CD8-positive, alpha-beta memory T cell (primary cell): ENCODE measurements at regions not wholly inside any gene's neighbourhood (a gene's known extent, or its start where the extent isn't known, plus 50 kb on each side); places are given as distances from the start of the nearest gene placed in this dataset.

Experiments used
- CTCF ChIA-PET: fragments of 350-600 bp; sonication (Branson Sonifier 250); formaldehyde crosslinking; loops from one replicate; lab custom pipeline; 2021; ENCODE audit warnings: antibody characterized with exemption; lab: Charles Lee
- POLR2A ChIA-PET: fragments of 350-600 bp; sonication (Branson Sonifier 250); formaldehyde crosslinking; loops from one replicate; lab custom pipeline; 2021; ENCODE audit warnings: antibody characterized with exemption; lab: Charles Lee
- DNase-seq, 5 donors: peaks; one replicate each; pipeline versions ENCODE4 v3.0.0 to v3.0.0-alpha.2; 2020 to 2022; ENCODE audit warnings: mixed read lengths in 1 of 5
- H3K27ac ChIP-seq: one replicate; pipeline ENCODE4 v1.7.0; 2013; ENCODE audit warnings: low read depth, mild to moderate bottlenecking, low read length, moderate library complexity
- H3K27me3 ChIP-seq: 2 replicates; pipeline ENCODE4 v1.7.0; 2013; ENCODE audit warnings: low read length, mild to moderate bottlenecking; ENCODE audit not compliant: insufficient read depth, poor library complexity, severe bottlenecking
- H3K36me3 ChIP-seq: 2 replicates; pipeline ENCODE4 v1.7.0; 2013; ENCODE audit warnings: mild to moderate bottlenecking, low read length, moderate library complexity; ENCODE audit not compliant: insufficient read depth
- H3K4me1 ChIP-seq: 2 replicates; pipeline ENCODE4 v1.7.0; 2013; ENCODE audit warnings: mild to moderate bottlenecking, low read length, moderate library complexity; ENCODE audit not compliant: insufficient read depth
- H3K4me3 ChIP-seq: 2 replicates; pipeline ENCODE4 v1.7.0; 2013; ENCODE audit warnings: mild to moderate bottlenecking, low read length
- H3K9me3 ChIP-seq: 2 replicates; pipeline ENCODE4 v1.7.0; 2013; ENCODE audit warnings: mild to moderate bottlenecking, low read length
- H3K27ac Mint-ChIP-seq, 8 donors: one replicate each; pipeline ENCODE4 v1.8.0; 2020 to 2021; ENCODE audit warnings: mixed read lengths in 8 of 8, mild to moderate bottlenecking in 6 of 8, inconsistent platforms in 3 of 8, moderate library complexity in 3 of 8
- H3K27me3 Mint-ChIP-seq, 2 donors: one replicate each; pipeline ENCODE4 v1.8.0; 2020 to 2021; ENCODE audit warnings: mixed read lengths in 2 of 2, mild to moderate bottlenecking in 1 of 2, moderate library complexity in 1 of 2
- H3K36me3 Mint-ChIP-seq, 3 donors: one replicate each; pipeline ENCODE4 v1.8.0; 2020 to 2021; ENCODE audit warnings: mixed read lengths in 3 of 3, inconsistent platforms in 1 of 3, mild to moderate bottlenecking in 1 of 3
- H3K4me1 Mint-ChIP-seq, 3 donors: one replicate each; pipeline ENCODE4 v1.8.0; 2020 to 2021; ENCODE audit warnings: mixed read lengths in 3 of 3, inconsistent platforms in 1 of 3, mild to moderate bottlenecking in 1 of 3
- H3K4me3 Mint-ChIP-seq, 7 donors: one replicate each; pipeline ENCODE4 v1.8.0; 2020 to 2021; ENCODE audit warnings: mixed read lengths in 7 of 7, mild to moderate bottlenecking in 6 of 7, moderate library complexity in 4 of 7, inconsistent platforms in 2 of 7
- H3K9me3 Mint-ChIP-seq, 5 donors: one replicate each; pipeline ENCODE4 v1.8.0; 2020 to 2022; ENCODE audit warnings: mixed read lengths in 5 of 5, mild to moderate bottlenecking in 3 of 5, moderate library complexity in 2 of 5, inconsistent platforms in 1 of 5

DNA sequence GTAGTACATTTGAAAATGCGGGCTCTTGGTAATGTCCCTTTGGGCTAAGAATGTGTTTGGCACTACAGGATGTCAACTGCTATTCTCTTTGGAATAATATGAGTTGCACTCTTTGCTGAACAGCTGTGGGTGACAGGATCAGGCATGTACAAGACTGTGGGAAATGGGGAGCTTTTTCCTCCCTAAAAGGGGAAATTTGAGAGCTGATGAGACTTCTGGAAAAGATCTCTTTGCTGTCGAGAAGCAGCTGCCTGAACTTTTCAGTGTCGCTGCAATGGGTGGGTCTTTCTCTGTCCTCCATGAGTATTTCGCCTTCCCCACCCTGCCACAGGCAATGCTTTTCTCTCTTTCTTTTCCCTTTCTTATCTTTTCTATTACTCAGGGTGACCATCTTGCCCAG is 762.2 kb upstream of the GCFC2 start:
- Histone ChIP-seq H3K4me1 (no peaks in the 10 kb centered on the region), H3K4me3 (no peak overlapping the region), H3K27me3 (no peaks in the 10 kb centered on the region), H3K9me3 (no peaks in the 10 kb centered on the region), H3K36me3 (no peaks in the 10 kb centered on the region), H3K27ac (no peak overlapping the region)
- no peaks in the 10 kb centered on the region for H3K36me3 Mint-ChIP-seq
- peaks cover 0 to 17% (median 9%) of the 10 kb centered on the region in 5 donors for H3K9me3 Mint-ChIP-seq
- CTCF ChIA-PET = no interaction called here
- H3K27me3 Mint-ChIP-seq = no peaks in the 10 kb centered on the region
- POLR2A ChIA-PET = no interaction called here
- no peak overlapping the region for H3K27ac Mint-ChIP-seq
- H3K4me1 Mint-ChIP-seq = no peaks in the 10 kb centered on the region
- H3K4me3 Mint-ChIP-seq = no peak overlapping the region
- DNase-seq = no peak

DNA sequence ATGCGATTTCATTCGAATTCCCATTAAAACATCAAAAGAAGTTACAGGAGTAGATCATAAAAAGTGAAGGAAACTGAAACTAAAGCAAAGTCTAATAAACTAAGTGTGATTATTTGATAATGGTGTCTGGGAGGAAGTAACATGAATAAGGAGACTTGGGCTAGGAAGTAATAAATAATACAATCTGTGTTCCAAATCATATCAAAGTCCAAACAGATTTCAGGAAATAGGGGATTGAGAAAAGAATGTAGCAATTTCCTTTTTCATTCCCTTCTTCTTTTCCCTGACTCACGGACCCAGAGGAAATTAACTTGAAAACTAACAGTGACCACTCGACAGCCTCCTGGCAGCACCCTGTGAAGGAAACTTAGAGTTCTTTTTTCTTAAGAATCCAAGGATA is 758.4 kb upstream of the GCFC2 start:
- H3K9me3 ChIP-seq = no peaks in the 10 kb centered on the region
- no peaks in the 10 kb centered on the region for H3K4me1 Mint-ChIP-seq
- H3K27ac ChIP-seq = no peak overlapping the region
- POLR2A ChIA-PET = no interaction called here
- H3K4me3 ChIP-seq = no peak overlapping the region
- H3K36me3 Mint-ChIP-seq = no peaks in the 10 kb centered on the region
- no peak overlapping the region for H3K4me3 Mint-ChIP-seq
- no peaks in the 10 kb centered on the region for H3K36me3 ChIP-seq
- peaks cover 0 to 25% (median 9%) of the 10 kb centered on the region in 5 donors for H3K9me3 Mint-ChIP-seq
- DNase-seq = no peak
- H3K4me1 ChIP-seq = no peaks in the 10 kb centered on the region
- no peaks in the 10 kb centered on the region for H3K27me3 ChIP-seq
- H3K27ac Mint-ChIP-seq = no peak overlapping the region
- CTCF ChIA-PET = no interaction called here
- no peaks in the 10 kb centered on the region for H3K27me3 Mint-ChIP-seq

DNA sequence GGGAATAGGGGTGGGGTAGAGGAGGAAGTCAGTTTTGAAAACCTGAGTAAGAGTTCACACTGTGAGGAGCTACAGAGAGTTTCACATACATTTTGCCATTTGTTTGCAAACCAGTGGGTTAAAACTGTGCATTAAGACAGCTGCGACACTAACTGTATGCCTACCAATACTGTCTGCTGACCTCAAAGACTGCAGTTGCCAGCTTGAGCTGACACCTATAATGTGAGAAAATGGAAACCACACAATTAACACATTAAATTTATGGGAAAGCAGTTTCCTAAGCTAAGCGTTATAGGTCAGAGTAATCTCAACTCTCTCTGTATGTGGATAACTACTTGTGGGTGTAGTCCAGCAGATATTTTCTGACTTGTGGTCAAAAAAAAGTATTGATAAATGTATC is 756.6 kb upstream of the GCFC2 start:
- H3K4me1 ChIP-seq = no peaks in the 10 kb centered on the region
- POLR2A ChIA-PET = no interaction called here
- H3K27me3 ChIP-seq = no peaks in the 10 kb centered on the region
- Mint-ChIP-seq H3K27me3 (no peaks in the 10 kb centered on the region), H3K36me3 (no peaks in the 10 kb centered on the region), H3K4me3 (no peak overlapping the region), H3K9me3 (peaks cover 3 to 26% (median 9%) of the 10 kb centered on the region in 5 donors), H3K4me1 (no peaks in the 10 kb centered on the region), H3K27ac (no peak overlapping the region)
- H3K4me3 ChIP-seq = no peak overlapping the region
- DNase-seq = no peak
- H3K9me3 ChIP-seq = no peaks in the 10 kb centered on the region
- H3K27ac ChIP-seq = no peak overlapping the region
- H3K36me3 ChIP-seq = no peaks in the 10 kb centered on the region
- CTCF ChIA-PET = no interaction called here

DNA sequence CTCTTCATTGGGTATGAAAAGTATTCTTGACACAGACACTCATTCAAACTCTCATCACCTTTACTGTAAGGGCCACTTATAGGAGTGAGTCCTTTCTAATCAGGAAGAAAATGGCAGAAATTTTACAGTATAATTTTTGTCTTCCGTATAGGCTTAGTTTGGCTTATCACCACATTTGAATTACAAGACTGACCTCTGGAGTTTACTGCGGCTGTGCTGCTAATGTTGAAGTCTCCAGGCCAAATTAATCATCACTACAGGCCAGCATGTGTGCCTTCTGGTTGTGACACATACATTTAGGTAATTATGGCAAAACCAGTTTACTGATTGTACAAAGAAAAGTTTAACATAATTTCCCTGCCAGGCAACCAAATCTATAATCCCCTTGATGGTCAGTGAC is 753.6 kb upstream of the GCFC2 start:
- H3K27me3 ChIP-seq = no peaks in the 10 kb centered on the region
- no peaks in the 10 kb centered on the region for H3K9me3 ChIP-seq
- H3K4me3 Mint-ChIP-seq = no peak overlapping the region
- H3K36me3 ChIP-seq = no peaks in the 10 kb centered on the region
- POLR2A ChIA-PET = no interaction called here
- H3K9me3 Mint-ChIP-seq = peaks cover 2 to 43% (median 6%) of the 10 kb centered on the region in 5 donors
- no peaks in the 10 kb centered on the region for H3K4me1 Mint-ChIP-seq
- no peaks in the 10 kb centered on the region for H3K4me1 ChIP-seq
- no peak overlapping the region for H3K27ac ChIP-seq
- no peaks in the 10 kb centered on the region for H3K36me3 Mint-ChIP-seq
- H3K27ac Mint-ChIP-seq = no peak overlapping the region
- no peak overlapping the region for H3K4me3 ChIP-seq
- no peak for DNase-seq
- CTCF ChIA-PET = no interaction called here
- no peaks in the 10 kb centered on the region for H3K27me3 Mint-ChIP-seq

DNA sequence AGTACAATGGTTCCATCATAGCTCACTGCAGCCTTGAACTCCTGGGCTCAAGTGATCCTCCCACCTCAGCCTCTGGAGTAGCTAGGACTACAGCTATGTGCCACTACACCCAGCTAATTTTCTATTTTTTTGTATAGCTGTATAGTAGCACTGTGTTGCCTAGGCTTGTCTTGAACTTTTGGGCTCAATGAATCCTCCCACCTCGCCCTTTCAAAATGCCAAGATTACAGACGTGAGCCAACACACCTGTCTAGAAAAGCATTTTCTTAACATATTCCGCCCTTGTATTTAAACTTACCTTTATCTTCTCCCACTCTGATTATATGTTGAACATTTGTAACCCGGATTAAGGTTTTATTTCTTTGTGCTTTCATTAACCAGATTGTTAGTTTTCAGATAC is 750.7 kb upstream of the GCFC2 start:
- Mint-ChIP-seq H3K4me3 (no peak overlapping the region), H3K4me1 (no peaks in the 10 kb centered on the region), H3K27me3 (no peaks in the 10 kb centered on the region), H3K36me3 (no peaks in the 10 kb centered on the region), H3K27ac (no peak overlapping the region), H3K9me3 (peaks cover 2 to 40% (median 10%) of the 10 kb centered on the region in 5 donors)
- no peaks in the 10 kb centered on the region for H3K9me3 ChIP-seq
- H3K27me3 ChIP-seq = no peaks in the 10 kb centered on the region
- no peaks in the 10 kb centered on the region for H3K4me1 ChIP-seq
- no peak overlapping the region for H3K27ac ChIP-seq
- ChIA-PET POLR2A (no interaction called here), CTCF (no interaction called here)
- no peak for DNase-seq
- no peaks in the 10 kb centered on the region for H3K36me3 ChIP-seq
- H3K4me3 ChIP-seq = no peak overlapping the region

DNA sequence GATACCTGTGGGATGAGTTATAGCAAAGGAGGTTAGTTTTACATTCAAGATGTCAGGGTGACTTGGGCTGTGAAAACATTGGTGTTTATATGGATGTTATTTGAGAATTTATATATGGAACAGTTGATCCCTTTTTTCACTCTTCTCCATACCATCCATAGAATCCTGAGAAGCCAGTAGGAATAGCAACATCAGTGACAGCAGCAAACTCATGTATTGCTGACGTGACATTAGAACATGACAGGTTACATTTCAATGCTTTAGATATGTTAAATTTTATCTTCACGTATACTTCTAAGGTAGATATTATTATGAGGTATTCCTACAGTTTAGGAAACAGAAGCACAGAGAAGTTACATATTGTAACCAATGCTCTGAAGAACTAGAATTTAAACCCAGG is 745.2 kb upstream of the GCFC2 start:
- CTCF ChIA-PET = no interaction called here
- Mint-ChIP-seq H3K4me3 (no peak overlapping the region), H3K4me1 (no peaks in the 10 kb centered on the region), H3K9me3 (peaks cover 2 to 23% (median 9%) of the 10 kb centered on the region in 5 donors), H3K27ac (no peak overlapping the region), H3K27me3 (no peaks in the 10 kb centered on the region), H3K36me3 (no peaks in the 10 kb centered on the region)
- no peaks in the 10 kb centered on the region for H3K36me3 ChIP-seq
- H3K27me3 ChIP-seq = no peaks in the 10 kb centered on the region
- POLR2A ChIA-PET = no interaction called here
- H3K9me3 ChIP-seq = no peaks in the 10 kb centered on the region
- no peak overlapping the region for H3K4me3 ChIP-seq
- no peaks in the 10 kb centered on the region for H3K4me1 ChIP-seq
- DNase-seq = no peak
- no peak overlapping the region for H3K27ac ChIP-seq

DNA sequence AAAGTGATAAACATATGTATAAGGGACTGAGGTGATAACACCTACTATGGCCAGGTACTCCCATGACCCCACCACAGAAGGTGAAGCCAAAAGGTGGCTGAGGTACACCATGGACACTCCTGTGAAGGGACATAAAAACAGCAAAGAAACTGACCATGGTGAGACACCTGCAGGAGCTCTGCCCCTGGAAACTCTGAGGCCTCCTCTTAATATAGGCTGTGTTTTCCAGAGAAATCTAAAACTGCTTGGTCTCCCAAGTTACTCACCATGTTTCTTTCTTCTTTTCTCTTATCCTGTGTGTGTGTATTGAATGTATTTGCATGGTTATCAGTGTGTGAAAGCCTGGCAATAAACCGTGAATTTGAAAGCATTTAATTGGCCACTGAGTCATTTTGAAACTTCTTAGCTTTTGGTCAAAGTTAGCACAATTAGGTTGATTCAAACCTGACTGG is 739.3 kb upstream of the GCFC2 start:
- Mint-ChIP-seq H3K27ac (no peak overlapping the region), H3K36me3 (no peaks in the 10 kb centered on the region), H3K4me3 (no peak overlapping the region), H3K27me3 (no peaks in the 10 kb centered on the region), H3K4me1 (no peaks in the 10 kb centered on the region), H3K9me3 (peaks cover 2 to 19% (median 9%) of the 10 kb centered on the region in 5 donors)
- no peaks in the 10 kb centered on the region for H3K27me3 ChIP-seq
- H3K36me3 ChIP-seq = no peaks in the 10 kb centered on the region
- no peak for DNase-seq
- H3K27ac ChIP-seq = no peak overlapping the region
- H3K4me1 ChIP-seq = no peaks in the 10 kb centered on the region
- H3K9me3 ChIP-seq = peaks cover 7% of the 10 kb centered on the region
- ChIA-PET POLR2A (no interaction called here), CTCF (interaction anchor here (0.6 kb wide), 1 partner anchor 51 kb away, joined by 3 read pairs; no protein-coding TSS in a partner anchor)
- no peak overlapping the region for H3K4me3 ChIP-seq

DNA sequence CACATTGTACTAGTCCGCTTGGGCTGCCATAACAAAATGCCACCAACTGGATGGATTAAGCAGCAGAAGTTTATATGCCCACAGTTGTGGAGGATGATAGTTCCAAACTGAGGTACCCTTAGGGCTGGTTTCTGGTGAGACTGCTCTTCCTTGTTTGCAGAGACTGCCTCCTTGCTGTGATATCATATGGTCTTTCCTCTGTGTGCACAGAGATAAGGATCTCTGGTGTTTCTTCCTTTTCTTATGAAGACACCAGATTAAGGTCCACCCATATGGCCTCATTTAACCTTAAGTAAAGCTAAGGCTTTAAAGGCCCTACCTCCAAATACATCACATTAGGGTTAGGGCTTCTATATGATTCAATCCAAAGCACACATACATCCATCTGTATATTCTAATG is 738.2 kb upstream of the GCFC2 start:
- H3K4me1 Mint-ChIP-seq = no peaks in the 10 kb centered on the region
- H3K36me3 ChIP-seq = no peaks in the 10 kb centered on the region
- H3K4me3 ChIP-seq = no peak overlapping the region
- H3K9me3 ChIP-seq = peaks cover 7% of the 10 kb centered on the region
- no peak overlapping the region for H3K27ac ChIP-seq
- H3K36me3 Mint-ChIP-seq = no peaks in the 10 kb centered on the region
- DNase-seq = no peak
- no peak overlapping the region for H3K4me3 Mint-ChIP-seq
- peaks cover 4 to 24% (median 9%) of the 10 kb centered on the region in 5 donors for H3K9me3 Mint-ChIP-seq
- no peaks in the 10 kb centered on the region for H3K27me3 ChIP-seq
- POLR2A ChIA-PET = no interaction called here
- no peak overlapping the region for H3K27ac Mint-ChIP-seq
- no peaks in the 10 kb centered on the region for H3K4me1 ChIP-seq
- no peaks in the 10 kb centered on the region for H3K27me3 Mint-ChIP-seq
- CTCF ChIA-PET = no interaction called here

DNA sequence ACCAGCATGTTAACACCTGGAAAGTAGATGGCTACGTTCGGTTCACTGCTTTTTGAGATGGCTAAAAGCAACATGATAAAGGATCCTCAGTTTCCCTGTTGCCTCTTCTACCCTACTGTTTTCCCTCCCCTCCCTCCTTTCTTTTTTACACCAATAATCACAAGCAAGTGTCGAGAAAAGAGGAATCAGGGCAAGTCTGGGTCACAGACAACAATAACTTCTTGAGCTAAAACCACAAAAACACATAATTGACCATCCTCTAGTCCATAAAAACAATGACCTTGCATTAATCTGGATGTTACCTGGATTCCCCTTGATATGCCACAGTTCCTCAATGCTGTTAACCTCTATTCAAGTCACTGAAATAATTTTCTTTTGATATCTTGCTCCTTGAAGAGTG is 736.6 kb upstream of the GCFC2 start:
- Mint-ChIP-seq H3K27ac (no peak overlapping the region), H3K4me1 (no peaks in the 10 kb centered on the region), H3K36me3 (no peaks in the 10 kb centered on the region), H3K9me3 (peaks cover 5 to 20% (median 6%) of the 10 kb centered on the region in 5 donors), H3K27me3 (no peaks in the 10 kb centered on the region), H3K4me3 (no peak overlapping the region)
- ChIA-PET CTCF (no interaction called here), POLR2A (no interaction called here)
- no peaks in the 10 kb centered on the region for H3K27me3 ChIP-seq
- H3K4me1 ChIP-seq = no peaks in the 10 kb centered on the region
- H3K27ac ChIP-seq = no peak overlapping the region
- H3K36me3 ChIP-seq = no peaks in the 10 kb centered on the region
- H3K4me3 ChIP-seq = no peak overlapping the region
- H3K9me3 ChIP-seq = peaks cover 7% of the 10 kb centered on the region
- no peak for DNase-seq
